ENCODE measurements at regions not wholly inside any gene's neighbourhood (a gene's known extent, or its start where the extent isn't known, plus 50 kb on each side); places are given as distances from the start of the nearest gene placed in this dataset.
"Not testable (repeated sequence)": the region's sequence is repeated elsewhere in the genome, so short reads cannot be mapped to it uniquely, and the experiment has no call there.

DNA sequence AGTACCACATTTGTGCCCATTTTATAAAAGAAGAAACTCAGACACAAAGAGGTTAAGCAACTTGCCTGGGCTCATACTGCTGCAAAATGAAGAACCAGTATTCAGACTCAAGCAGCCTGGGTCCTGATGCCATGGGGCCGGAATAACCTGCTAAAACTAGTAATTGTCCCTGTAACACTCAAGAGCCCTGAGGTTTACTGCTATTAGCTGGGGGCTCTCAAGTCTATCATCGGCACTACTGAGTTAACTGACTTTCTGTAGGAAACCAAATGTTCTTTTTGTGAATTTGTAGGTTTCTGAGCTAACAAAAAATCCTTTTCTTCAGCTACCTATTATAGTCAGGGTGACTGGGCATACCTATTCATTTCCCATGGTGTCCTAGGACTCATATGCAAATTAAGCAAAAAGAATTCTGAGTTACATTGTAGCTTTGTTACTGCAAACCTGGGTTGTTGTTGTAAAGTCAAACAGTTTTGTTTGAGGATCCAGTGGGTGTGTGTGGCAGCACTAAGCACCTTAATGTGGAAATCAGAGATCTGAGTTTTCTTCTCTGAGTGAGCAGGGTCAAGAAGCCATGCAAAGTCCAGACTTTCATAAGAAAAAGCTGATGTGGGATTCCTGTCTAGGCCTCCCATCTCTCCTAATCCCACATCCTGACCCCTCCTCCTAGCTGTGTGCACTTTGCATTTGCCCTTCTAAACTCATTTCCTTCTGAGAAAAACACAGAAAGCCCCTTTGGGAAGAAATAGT is 72.4 kb upstream of the TNP1 start:
- no peaks in the 10 kb centered on the region for H3K36me3 Mint-ChIP-seq
- no peak overlapping the region for H3K4me2 ChIP-seq (replicated peaks; ENCODE audit: extremely low read depth, low read length, poor library complexity, severe bottlenecking)
- no peak overlapping the region for H3K27ac ChIP-seq (ENCODE audit: low read depth in 1 of 2, low read length in 2 of 2)
- TF ChIP-seq, protein P1, sequence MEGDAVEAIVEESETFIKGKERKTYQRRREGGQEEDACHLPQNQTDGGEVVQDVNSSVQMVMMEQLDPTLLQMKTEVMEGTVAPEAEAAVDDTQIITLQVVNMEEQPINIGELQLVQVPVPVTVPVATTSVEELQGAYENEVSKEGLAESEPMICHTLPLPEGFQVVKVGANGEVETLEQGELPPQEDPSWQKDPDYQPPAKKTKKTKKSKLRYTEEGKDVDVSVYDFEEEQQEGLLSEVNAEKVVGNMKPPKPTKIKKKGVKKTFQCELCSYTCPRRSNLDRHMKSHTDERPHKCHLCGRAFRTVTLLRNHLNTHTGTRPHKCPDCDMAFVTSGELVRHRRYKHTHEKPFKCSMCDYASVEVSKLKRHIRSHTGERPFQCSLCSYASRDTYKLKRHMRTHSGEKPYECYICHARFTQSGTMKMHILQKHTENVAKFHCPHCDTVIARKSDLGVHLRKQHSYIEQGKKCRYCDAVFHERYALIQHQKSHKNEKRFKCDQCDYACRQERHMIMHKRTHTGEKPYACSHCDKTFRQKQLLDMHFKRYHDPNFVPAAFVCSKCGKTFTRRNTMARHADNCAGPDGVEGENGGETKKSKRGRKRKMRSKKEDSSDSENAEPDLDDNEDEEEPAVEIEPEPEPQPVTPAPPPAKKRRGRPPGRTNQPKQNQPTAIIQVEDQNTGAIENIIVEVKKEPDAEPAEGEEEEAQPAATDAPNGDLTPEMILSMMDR (IDR thresholded peaks at IDR 0.05) = no peak
- no peaks in the 10 kb centered on the region for H3K4me1 ChIP-seq (ENCODE audit: control insufficient read depth in 1 of 2, insufficient read depth in 2 of 2, low read length in 2 of 2)
- no peaks in the 10 kb centered on the region for H3K9me3 ChIP-seq (replicated peaks in 1 of 2; ENCODE audit: control insufficient read depth in 1 of 2, insufficient read depth in 1 of 2, low read length in 2 of 2)
- no peak overlapping the region for H3K9ac ChIP-seq (ENCODE audit: insufficient read depth, low read length, poor library complexity, severe bottlenecking)
- no peaks in the 10 kb centered on the region for H3K27me3 ChIP-seq (ENCODE audit: control insufficient read depth in 2 of 2, insufficient read depth in 2 of 2, low read length in 2 of 2)
- no peaks in the 10 kb centered on the region for H3K4me1 Mint-ChIP-seq
- peaks cover 2 to 7% (median 2%) of the 10 kb centered on the region in 3 donors for H3K27me3 Mint-ChIP-seq (ENCODE audit: low read depth in 3 of 3)
- no peak overlapping the region for H3K4me3 Mint-ChIP-seq
- no peak overlapping the region for H3K4me3 ChIP-seq (replicated peaks in 1 of 3; ENCODE audit: low read depth in 2 of 3, low read length in 3 of 3)
- H4K20me1 ChIP-seq (ENCODE audit: insufficient read depth, low read length) = no peaks in the 10 kb centered on the region
- intact Hi-C loops (cut with micrococcal nuclease) = no loop called here
- no peaks in the 10 kb centered on the region for H3K36me3 ChIP-seq (replicated peaks in 1 of 2; ENCODE audit: control insufficient read depth in 1 of 2, insufficient read depth in 2 of 2, low read length in 2 of 2)
- WGBS (ENCODE audit: insufficient coverage) = 100% methylated on average over 1 of the region's 2 CpGs
- no peak for DNase-seq
- no peak overlapping the region for H3K27ac Mint-ChIP-seq
- H3K9me3 Mint-ChIP-seq = peaks cover 0 to 4% (median 1%) of the 10 kb centered on the region in 7 donors
- H2AFZ ChIP-seq (ENCODE audit: insufficient read depth, low read depth, low read length, poor library complexity, severe bottlenecking) = no peak overlapping the region
- no peaks in the 10 kb centered on the region for H3K79me2 ChIP-seq (ENCODE audit: insufficient read depth, low read length)

DNA sequence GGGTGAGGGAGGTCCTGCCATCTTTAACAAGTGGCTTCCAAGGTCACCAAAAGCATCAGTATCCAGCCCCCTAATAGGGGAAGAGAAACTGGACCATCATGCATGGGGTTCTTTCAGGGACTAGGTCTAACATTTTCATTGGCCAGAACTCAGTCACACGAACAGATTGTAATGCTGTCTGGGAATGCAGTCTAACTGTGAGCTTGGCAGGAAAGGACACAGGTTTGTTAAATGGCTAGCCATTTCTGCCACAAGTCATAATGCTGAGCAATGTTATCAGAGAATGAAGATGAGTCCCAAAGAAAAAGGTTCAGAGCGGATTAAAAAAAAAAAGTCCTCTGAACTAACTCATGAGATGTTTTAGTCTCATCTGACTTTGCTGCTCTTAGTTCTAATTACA is 70.9 kb upstream of the TNP1 start:
- Mint-ChIP-seq H3K27ac (no peak overlapping the region), H3K9me3 (peaks cover 0 to 3% (median 0%) of the 10 kb centered on the region in 7 donors), H3K27me3 (ENCODE audit: low read depth in 3 of 3) (peaks cover 0 to 5% (median 0%) of the 10 kb centered on the region in 3 donors), H3K4me1 (no peaks in the 10 kb centered on the region), H3K4me3 (no peak overlapping the region), H3K36me3 (no peaks in the 10 kb centered on the region)
- Histone ChIP-seq H3K4me3 (replicated peaks in 1 of 3; ENCODE audit: low read depth in 2 of 3, low read length in 3 of 3) (no peak overlapping the region), H3K9ac (ENCODE audit: insufficient read depth, low read length, poor library complexity, severe bottlenecking) (no peak overlapping the region), H3K4me2 (replicated peaks; ENCODE audit: extremely low read depth, low read length, poor library complexity, severe bottlenecking) (no peak overlapping the region), H3K27me3 (ENCODE audit: control insufficient read depth in 2 of 2, insufficient read depth in 2 of 2, low read length in 2 of 2) (no peaks in the 10 kb centered on the region), H3K36me3 (replicated peaks in 1 of 2; ENCODE audit: control insufficient read depth in 1 of 2, insufficient read depth in 2 of 2, low read length in 2 of 2) (no peaks in the 10 kb centered on the region), H3K4me1 (ENCODE audit: control insufficient read depth in 1 of 2, insufficient read depth in 2 of 2, low read length in 2 of 2) (no peaks in the 10 kb centered on the region), H3K79me2 (ENCODE audit: insufficient read depth, low read length) (no peaks in the 10 kb centered on the region), H2AFZ (ENCODE audit: insufficient read depth, low read depth, low read length, poor library complexity, severe bottlenecking) (no peak overlapping the region), H4K20me1 (ENCODE audit: insufficient read depth, low read length) (no peaks in the 10 kb centered on the region), H3K27ac (ENCODE audit: low read depth in 1 of 2, low read length in 2 of 2) (no peak overlapping the region), H3K9me3 (replicated peaks in 1 of 2; ENCODE audit: control insufficient read depth in 1 of 2, insufficient read depth in 1 of 2, low read length in 2 of 2) (no peaks in the 10 kb centered on the region)
- intact Hi-C loops (cut with micrococcal nuclease) = no loop called here
- DNase-seq = no peak
- TF ChIP-seq, protein P1 (IDR thresholded peaks at IDR 0.05) = no peak
- WGBS (ENCODE audit: insufficient coverage) = no CpG with 5 or more reads among the region's 2 CpGs

DNA sequence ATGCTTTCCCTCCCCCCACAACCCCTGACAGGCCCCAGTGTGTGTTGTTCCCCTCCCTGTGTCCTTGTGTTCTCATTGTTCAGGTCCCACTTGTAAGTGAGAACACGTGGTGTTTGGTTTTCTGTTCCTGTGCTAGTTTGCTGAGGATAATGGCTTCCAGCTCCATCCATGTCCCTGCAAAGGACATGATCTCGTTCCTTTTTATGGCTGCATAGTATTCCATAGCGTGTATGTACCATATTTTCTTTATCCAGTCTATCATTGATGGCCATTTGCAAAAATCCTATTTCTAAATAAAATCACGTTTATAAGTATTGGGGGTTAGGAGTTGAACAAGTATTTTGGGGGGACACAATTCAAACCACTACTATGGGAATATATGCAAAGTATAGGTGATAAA is 69.5 kb upstream of the TNP1 start:
- WGBS (ENCODE audit: insufficient coverage) = no CpG with 5 or more reads among the region's 4 CpGs
- H3K9me3 Mint-ChIP-seq; H3K27me3 ChIP-seq (ENCODE audit: control insufficient read depth in 2 of 2, insufficient read depth in 2 of 2, low read length in 2 of 2); H3K4me3 ChIP-seq (replicated peaks in 1 of 3; ENCODE audit: low read depth in 2 of 3, low read length in 3 of 3); H3K4me1 ChIP-seq (ENCODE audit: control insufficient read depth in 1 of 2, insufficient read depth in 2 of 2, low read length in 2 of 2); H3K4me3 Mint-ChIP-seq; intact Hi-C loops (cut with micrococcal nuclease); H3K4me2 ChIP-seq (replicated peaks; ENCODE audit: extremely low read depth, low read length, poor library complexity, severe bottlenecking); H3K36me3 ChIP-seq (replicated peaks in 1 of 2; ENCODE audit: control insufficient read depth in 1 of 2, insufficient read depth in 2 of 2, low read length in 2 of 2); H3K9me3 ChIP-seq (replicated peaks in 1 of 2; ENCODE audit: control insufficient read depth in 1 of 2, insufficient read depth in 1 of 2, low read length in 2 of 2); H4K20me1 ChIP-seq (ENCODE audit: insufficient read depth, low read length); H3K27ac Mint-ChIP-seq; H3K27ac ChIP-seq (ENCODE audit: low read depth in 1 of 2, low read length in 2 of 2); H3K79me2 ChIP-seq (ENCODE audit: insufficient read depth, low read length); H3K9ac ChIP-seq (ENCODE audit: insufficient read depth, low read length, poor library complexity, severe bottlenecking); H2AFZ ChIP-seq (ENCODE audit: insufficient read depth, low read depth, low read length, poor library complexity, severe bottlenecking); DNase-seq; H3K4me1 Mint-ChIP-seq; H3K27me3 Mint-ChIP-seq (ENCODE audit: low read depth in 3 of 3); H3K36me3 Mint-ChIP-seq: not testable (repeated sequence)

Measured in CD14-positive monocyte (primary cell).